ENCODE measurements at regions not wholly inside any gene's neighbourhood (a gene's known extent, or its start where the extent isn't known, plus 50 kb on each side); places are given as distances from the start of the nearest gene placed in this dataset.

DNA sequence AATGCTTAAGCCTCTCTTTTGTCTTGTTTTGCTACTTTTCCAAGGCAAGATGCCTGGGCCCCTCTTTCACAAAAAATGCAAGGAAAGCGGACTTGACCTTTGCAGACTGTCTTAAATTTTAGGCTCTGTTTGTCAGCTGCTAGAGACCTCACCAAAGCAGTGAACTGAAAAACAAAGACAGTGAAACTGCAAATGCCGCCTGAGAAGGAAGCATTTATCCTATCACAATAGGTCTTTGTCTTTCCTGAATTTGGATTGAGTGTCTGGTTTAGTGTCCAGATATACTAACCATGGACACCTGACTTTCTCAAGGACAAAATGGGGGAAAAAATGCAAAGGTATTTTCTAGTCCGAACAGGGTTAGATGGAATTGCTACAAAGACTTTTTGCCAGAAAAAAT is 256.9 kb downstream of the INHBA start (continued):
- no peak for TF ChIP-seq BRCA1 (IDR thresholded peaks at IDR 0.05; ENCODE audit: low read depth, low read length)
- TF ChIP-seq RXRA (IDR thresholded peaks at IDR 0.05; ENCODE audit: insufficient read depth, low read depth, low read length) = no peak
